ENCODE measurements at regions not wholly inside any gene's neighbourhood (a gene's known extent, or its start where the extent isn't known, plus 50 kb on each side); places are given as distances from the start of the nearest gene placed in this dataset.

- Mint-ChIP-seq H3K9me3 (ENCODE audit: unreplicated experiment) (no peaks in the 10 kb centered on the region), H3K27me3 (ENCODE audit: unreplicated experiment) (no peaks in the 10 kb centered on the region), H3K4me1 (ENCODE audit: unreplicated experiment) (peaks cover 42% of the 10 kb centered on the region), H3K4me3 (ENCODE audit: unreplicated experiment) (no peak overlapping the region), H3K36me3 (ENCODE audit: low read depth, unreplicated experiment) (no peaks in the 10 kb centered on the region), H3K27ac (ENCODE audit: unreplicated experiment) (no peak overlapping the region)
- DNase-seq (ENCODE audit: low spot score) = no peak
- TF ChIP-seq, protein P1, sequence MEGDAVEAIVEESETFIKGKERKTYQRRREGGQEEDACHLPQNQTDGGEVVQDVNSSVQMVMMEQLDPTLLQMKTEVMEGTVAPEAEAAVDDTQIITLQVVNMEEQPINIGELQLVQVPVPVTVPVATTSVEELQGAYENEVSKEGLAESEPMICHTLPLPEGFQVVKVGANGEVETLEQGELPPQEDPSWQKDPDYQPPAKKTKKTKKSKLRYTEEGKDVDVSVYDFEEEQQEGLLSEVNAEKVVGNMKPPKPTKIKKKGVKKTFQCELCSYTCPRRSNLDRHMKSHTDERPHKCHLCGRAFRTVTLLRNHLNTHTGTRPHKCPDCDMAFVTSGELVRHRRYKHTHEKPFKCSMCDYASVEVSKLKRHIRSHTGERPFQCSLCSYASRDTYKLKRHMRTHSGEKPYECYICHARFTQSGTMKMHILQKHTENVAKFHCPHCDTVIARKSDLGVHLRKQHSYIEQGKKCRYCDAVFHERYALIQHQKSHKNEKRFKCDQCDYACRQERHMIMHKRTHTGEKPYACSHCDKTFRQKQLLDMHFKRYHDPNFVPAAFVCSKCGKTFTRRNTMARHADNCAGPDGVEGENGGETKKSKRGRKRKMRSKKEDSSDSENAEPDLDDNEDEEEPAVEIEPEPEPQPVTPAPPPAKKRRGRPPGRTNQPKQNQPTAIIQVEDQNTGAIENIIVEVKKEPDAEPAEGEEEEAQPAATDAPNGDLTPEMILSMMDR (IDR thresholded peaks at IDR 0.05; ENCODE audit: unreplicated experiment) = no peak
Measured at GRCh38 chr13:59444210-59444857, 719.4 kb downstream of the DIAPH3 start.

DNA sequence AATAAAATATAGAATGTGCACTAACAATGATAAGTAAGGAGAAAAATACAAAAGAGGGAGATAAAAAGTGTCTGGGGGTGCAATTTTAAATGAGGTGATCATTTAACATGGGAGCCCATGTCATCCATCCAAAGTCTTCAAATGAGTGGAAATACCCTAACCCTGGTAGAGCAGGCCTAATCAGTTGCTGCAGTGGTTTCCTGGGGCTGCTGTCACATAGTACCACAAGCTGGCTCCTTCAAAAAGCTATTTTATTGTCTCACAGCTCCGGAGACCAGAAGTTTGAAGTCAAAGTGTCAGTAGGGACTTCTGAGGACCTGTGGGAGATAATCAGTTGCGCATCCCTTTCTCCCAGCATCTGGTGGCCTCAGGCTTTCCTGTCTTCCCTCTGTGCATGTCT is 717.9 kb downstream of the DIAPH3 start:
- Mint-ChIP-seq H3K36me3 (ENCODE audit: low read depth, unreplicated experiment) (no peaks in the 10 kb centered on the region), H3K27ac (ENCODE audit: unreplicated experiment) (no peak overlapping the region), H3K9me3 (ENCODE audit: unreplicated experiment) (no peaks in the 10 kb centered on the region), H3K27me3 (ENCODE audit: unreplicated experiment) (no peaks in the 10 kb centered on the region), H3K4me3 (ENCODE audit: unreplicated experiment) (no peak overlapping the region), H3K4me1 (ENCODE audit: unreplicated experiment) (peaks cover 56% of the 10 kb centered on the region)
- no peak for DNase-seq (ENCODE audit: low spot score)
- TF ChIP-seq, protein P1 (IDR thresholded peaks at IDR 0.05; ENCODE audit: unreplicated experiment) = no peak

GRCh38 chr13:59446391-59446790 is 717.3 kb downstream of the DIAPH3 start:
- Mint-ChIP-seq H3K4me3 (ENCODE audit: unreplicated experiment) (no peak overlapping the region), H3K4me1 (ENCODE audit: unreplicated experiment) (peaks cover 56% of the 10 kb centered on the region), H3K9me3 (ENCODE audit: unreplicated experiment) (no peaks in the 10 kb centered on the region), H3K36me3 (ENCODE audit: low read depth, unreplicated experiment) (no peaks in the 10 kb centered on the region), H3K27me3 (ENCODE audit: unreplicated experiment) (no peaks in the 10 kb centered on the region), H3K27ac (ENCODE audit: unreplicated experiment) (no peak overlapping the region)
- TF ChIP-seq, protein P1 (IDR thresholded peaks at IDR 0.05; ENCODE audit: unreplicated experiment) = no peak
- DNase-seq (ENCODE audit: low spot score) = no peak

DNA sequence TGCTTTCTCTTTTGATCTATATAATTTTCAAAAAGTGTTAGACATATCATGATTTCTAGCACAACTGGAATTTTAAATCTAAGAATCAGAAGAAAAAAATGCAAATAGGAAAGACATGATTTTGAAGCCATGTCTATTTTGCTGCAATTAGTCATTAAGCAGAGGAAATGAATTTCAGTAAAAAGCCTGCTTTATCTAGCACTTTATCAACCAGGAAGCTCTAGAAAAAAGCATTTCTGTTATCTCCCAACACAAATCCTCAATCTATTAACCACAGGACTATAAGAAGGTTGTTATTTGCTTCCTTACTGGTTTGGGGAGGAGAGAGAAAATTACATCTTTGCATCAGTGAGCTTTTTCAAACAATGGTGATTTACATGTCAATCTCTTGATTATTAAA is 716.7 kb downstream of the DIAPH3 start:
- Mint-ChIP-seq H3K9me3 (ENCODE audit: unreplicated experiment) (no peaks in the 10 kb centered on the region), H3K27me3 (ENCODE audit: unreplicated experiment) (no peaks in the 10 kb centered on the region), H3K27ac (ENCODE audit: unreplicated experiment) (no peak overlapping the region), H3K4me3 (ENCODE audit: unreplicated experiment) (no peak overlapping the region), H3K36me3 (ENCODE audit: low read depth, unreplicated experiment) (no peaks in the 10 kb centered on the region), H3K4me1 (ENCODE audit: unreplicated experiment) (peaks cover 62% of the 10 kb centered on the region)
- TF ChIP-seq, protein P1 (IDR thresholded peaks at IDR 0.05; ENCODE audit: unreplicated experiment) = no peak
- DNase-seq (ENCODE audit: low spot score) = no peak

DNA sequence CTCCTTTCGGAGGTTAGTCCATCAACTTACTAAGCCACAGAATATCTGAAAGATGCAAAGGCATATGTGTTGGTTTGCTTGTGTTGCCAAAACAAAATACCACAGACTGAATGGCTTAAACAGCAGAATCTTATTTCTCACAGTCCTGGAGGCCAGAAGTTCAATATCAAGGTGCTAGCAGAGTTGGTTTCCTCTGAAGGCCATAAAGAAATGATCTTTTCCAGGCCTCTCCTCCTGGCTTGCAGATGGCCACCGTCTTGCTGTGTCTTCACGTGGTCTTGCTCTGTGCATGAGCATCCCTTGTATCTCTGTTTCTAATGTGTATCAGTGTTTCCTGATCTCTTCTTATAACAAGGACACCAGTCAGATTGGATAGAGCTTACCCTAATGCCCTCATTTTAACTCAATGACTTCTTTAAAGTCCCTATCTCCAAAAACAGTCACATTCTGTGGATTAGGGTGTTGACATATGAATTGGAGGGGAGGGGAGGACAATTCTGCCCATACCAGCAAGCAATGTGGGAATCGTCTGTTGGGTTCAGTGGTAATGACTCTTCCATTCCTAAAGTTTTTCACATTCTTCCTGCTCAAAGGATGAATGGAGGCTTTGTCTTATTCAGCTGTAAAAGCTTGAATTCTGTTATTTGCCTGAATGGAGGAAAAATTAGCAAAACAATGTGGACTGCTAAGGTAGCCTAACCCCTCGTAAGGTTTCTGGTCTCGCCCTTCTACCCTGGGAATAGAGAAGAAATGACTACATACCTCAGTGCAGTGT is 715.7 kb downstream of the DIAPH3 start:
- Mint-ChIP-seq H3K4me3 (ENCODE audit: unreplicated experiment) (no peak overlapping the region), H3K4me1 (ENCODE audit: unreplicated experiment) (peaks cover 61% of the 10 kb centered on the region), H3K9me3 (ENCODE audit: unreplicated experiment) (no peaks in the 10 kb centered on the region), H3K27me3 (ENCODE audit: unreplicated experiment) (no peaks in the 10 kb centered on the region), H3K36me3 (ENCODE audit: low read depth, unreplicated experiment) (no peaks in the 10 kb centered on the region), H3K27ac (ENCODE audit: unreplicated experiment) (no peak overlapping the region)
- TF ChIP-seq, protein P1 (IDR thresholded peaks at IDR 0.05; ENCODE audit: unreplicated experiment) = no peak
- no peak for DNase-seq (ENCODE audit: low spot score)

Data from endothelial cell (in vitro differentiated cells).